ENCODE measurements at regions not wholly inside any gene's neighbourhood (a gene's known extent, or its start where the extent isn't known, plus 50 kb on each side); places are given as distances from the start of the nearest gene placed in this dataset.

- no peak for TF ChIP-seq CTCF (tag by site-specific recombination; IDR thresholded peaks at IDR 0.05)
- no peak for TF ChIP-seq YY1 (tag by site-specific recombination; IDR thresholded peaks at IDR 0.05)
- no peak for TF ChIP-seq ZNF777 (tag by site-specific recombination; IDR thresholded peaks at IDR 0.05; ENCODE audit: borderline replicate concordance)
- TF ChIP-seq IKZF3 (tag by site-specific recombination; IDR thresholded peaks at IDR 0.05), result no peak
- no peak for TF ChIP-seq ZBTB26 (tag by site-specific recombination; optimal IDR thresholded peaks at IDR 0.05)
These were observed 187.8 kb downstream of the MYLK4 start for GRCh38 chr6:2562721-2563451.
